CD14-positive monocyte (primary cell): ENCODE measurements at regions not wholly inside any gene's neighbourhood (a gene's known extent, or its start where the extent isn't known, plus 50 kb on each side); places are given as distances from the start of the nearest gene placed in this dataset.

ENCODE experiments used
- DNase-seq, 3 donors: peaks; one replicate each; pipeline ENCODE4 v3.0.0-alpha.2; 2011 to 2022
- H2AFZ ChIP-seq: 2 replicates; pipeline ENCODE4 v1.6.0; 2012; ENCODE audit warnings: mild to moderate bottlenecking, low read depth, low read length, inconsistent platforms; ENCODE audit not compliant: insufficient read depth, poor library complexity, severe bottlenecking
- H3K27ac ChIP-seq, 2 donors: 1 replicate in 1 of 2; 2 replicates in 1 of 2; pipeline ENCODE4 v1.5.1; 2012 to 2013; ENCODE audit warnings: low read length in 2 of 2, control low read depth in 1 of 2, inconsistent platforms in 1 of 2, low read depth in 1 of 2, mild to moderate bottlenecking in 1 of 2
- H3K27me3 ChIP-seq, 2 donors: one replicate each; pipeline versions ENCODE4 v1.6.0 to v1.6.1; 2011 to 2013; ENCODE audit warnings: low read length in 2 of 2; ENCODE audit not compliant: control insufficient read depth in 2 of 2, insufficient read depth in 2 of 2
- H3K36me3 ChIP-seq, 2 donors: replicated peaks in 1 of 2; 1 replicate in 1 of 2; 2 replicates in 1 of 2; pipeline versions ENCODE4 v1.5.1 to v1.6.1; 2012 to 2013; ENCODE audit warnings: low read length in 2 of 2, control low read depth in 1 of 2, inconsistent platforms in 1 of 2, mild to moderate bottlenecking in 1 of 2; ENCODE audit not compliant: insufficient read depth in 2 of 2, control insufficient read depth in 1 of 2
- H3K4me1 ChIP-seq, 2 donors: 1 replicate in 1 of 2; 2 replicates in 1 of 2; pipeline versions ENCODE4 v1.5.1 to v1.6.1; 2012 to 2013; ENCODE audit warnings: low read length in 2 of 2, control low read depth in 1 of 2, inconsistent platforms in 1 of 2, mild to moderate bottlenecking in 1 of 2, moderate library complexity in 1 of 2; ENCODE audit not compliant: insufficient read depth in 2 of 2, control insufficient read depth in 1 of 2
- H3K4me2 ChIP-seq: replicated peaks from 2 replicates; pipeline ENCODE3; 2012; ENCODE audit warnings: low read length, moderate library complexity, mild to moderate bottlenecking; ENCODE audit not compliant: poor library complexity, severe bottlenecking; ENCODE audit errors: extremely low read depth
- H3K4me3 ChIP-seq, 3 experiments: fragments of 200-600 bp in 1 of 3; sonication (generic) in 1 of 3; replicated peaks in 1 of 3; 1 replicate in 2 of 3; 2 replicates in 1 of 3; pipeline ENCODE4 v1.5.1; 2011 to 2013; ENCODE audit warnings: low read length in 3 of 3, mild to moderate bottlenecking in 3 of 3, control low read depth in 2 of 3, low read depth in 2 of 3, inconsistent platforms in 1 of 3, moderate library complexity in 1 of 3
- H3K79me2 ChIP-seq: 2 replicates; pipeline ENCODE4 v1.6.0; 2012; ENCODE audit warnings: mild to moderate bottlenecking, control low read depth, inconsistent platforms, low read length, moderate library complexity; ENCODE audit not compliant: insufficient read depth
- H3K9ac ChIP-seq: 2 replicates; pipeline ENCODE4 v1.6.0; 2017; ENCODE audit warnings: low read length, mild to moderate bottlenecking; ENCODE audit not compliant: insufficient read depth, poor library complexity, severe bottlenecking
- H3K9me3 ChIP-seq, 2 donors: replicated peaks in 1 of 2; 1 replicate in 1 of 2; 2 replicates in 1 of 2; pipeline versions ENCODE4 v1.5.1 to v1.6.1; 2012 to 2013; ENCODE audit warnings: low read length in 2 of 2, control low read depth in 1 of 2; ENCODE audit not compliant: control insufficient read depth in 1 of 2, insufficient read depth in 1 of 2
- H4K20me1 ChIP-seq: 2 replicates; pipeline ENCODE4 v1.6.0; 2012; ENCODE audit warnings: mild to moderate bottlenecking, low read length, control low read depth, moderate library complexity; ENCODE audit not compliant: insufficient read depth
- H3K27ac Mint-ChIP-seq, 7 donors: one replicate each; pipeline ENCODE4 v1.8.0; 2020; ENCODE audit warnings: mild to moderate bottlenecking in 7 of 7, mixed read lengths in 7 of 7, moderate library complexity in 6 of 7, inconsistent platforms in 2 of 7
- H3K27me3 Mint-ChIP-seq, 3 donors: one replicate each; pipeline ENCODE4 v1.8.0; 2021 to 2022; ENCODE audit warnings: low read depth in 3 of 3, mild to moderate bottlenecking in 3 of 3, mixed read lengths in 3 of 3, moderate library complexity in 3 of 3, inconsistent platforms in 1 of 3
- H3K36me3 Mint-ChIP-seq, 2 donors: one replicate each; pipeline ENCODE4 v1.8.0; 2020; ENCODE audit warnings: mixed read lengths in 2 of 2, inconsistent platforms in 1 of 2, mild to moderate bottlenecking in 1 of 2
- H3K4me1 Mint-ChIP-seq: one replicate; pipeline ENCODE4 v1.8.0; 2020; ENCODE audit warnings: mild to moderate bottlenecking, mixed read lengths
- H3K4me3 Mint-ChIP-seq, 2 donors: one replicate each; pipeline ENCODE4 v1.8.0; 2020; ENCODE audit warnings: mild to moderate bottlenecking in 2 of 2, mixed read lengths in 2 of 2, moderate library complexity in 1 of 2
- H3K9me3 Mint-ChIP-seq, 7 donors: one replicate each; pipeline ENCODE4 v1.8.0; 2020 to 2022; ENCODE audit warnings: mixed read lengths in 7 of 7, mild to moderate bottlenecking in 6 of 7, moderate library complexity in 6 of 7, inconsistent platforms in 2 of 7
- WGBS: methylation state at CpG from one replicate; pipeline ENCODE4 v1.1.5; 2013; ENCODE audit warnings: missing lambda C conversion rate; ENCODE audit not compliant: insufficient coverage; 5-methylcytosine and 5-hydroxymethylcytosine counted together
- intact Hi-C, 2 donors: fragments of 100-400 bp; cut with micrococcal nuclease; formaldehyde crosslinking; loops; one replicate each; pipeline versions ENCODE4 v1.15.0 to v1.15.1; 2023
- TF ChIP-seq, protein P1 (sequence below): fragments of 200-600 bp; IDR thresholded peaks from one replicate; pipeline ENCODE4 v1.8.0; 2022; ENCODE audit warnings: antibody characterized with exemption, mild to moderate bottlenecking

DNA sequence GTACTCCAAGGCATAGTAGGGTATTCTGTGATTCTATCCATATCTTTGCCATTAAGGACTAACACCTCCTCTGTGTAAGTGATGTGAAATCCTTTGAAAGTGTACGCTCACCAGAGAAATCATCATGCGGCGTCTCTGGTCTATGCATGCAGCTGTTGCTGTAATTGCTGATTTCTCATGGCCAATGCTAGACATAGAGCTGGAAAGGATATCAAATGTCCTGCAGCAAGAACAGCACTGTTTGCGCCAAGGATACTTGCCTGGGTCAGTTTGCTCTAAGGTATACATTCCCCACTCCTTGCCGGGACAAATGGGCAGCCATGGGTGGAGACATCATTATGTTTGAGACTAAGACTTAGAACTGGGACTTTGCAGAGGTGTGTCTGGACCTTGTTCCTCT lies 896.4 kb downstream of the BCL11B start:
- Mint-ChIP-seq H3K9me3 (peaks cover 2 to 11% (median 4%) of the 10 kb centered on the region in 7 donors), H3K27ac (no peak overlapping the region), H3K4me3 (no peak overlapping the region), H3K4me1 (no peaks in the 10 kb centered on the region), H3K36me3 (no peaks in the 10 kb centered on the region), H3K27me3 (no peaks in the 10 kb centered on the region)
- Histone ChIP-seq H3K4me1 (no peaks in the 10 kb centered on the region), H3K27me3 (no peaks in the 10 kb centered on the region), H3K79me2 (no peaks in the 10 kb centered on the region), H3K9ac (no peak overlapping the region), H3K9me3 (peaks cover 0 to 8% of the 10 kb centered on the region in 2 donors), H3K27ac (no peak overlapping the region), H3K4me3 (no peak overlapping the region), H4K20me1 (no peaks in the 10 kb centered on the region), H2AFZ (no peak overlapping the region), H3K4me2 (no peak overlapping the region), H3K36me3 (no peaks in the 10 kb centered on the region)
- 97% methylated on average over 3 of the region's 5 CpGs for WGBS
- DNase-seq, result no peak
- intact Hi-C loops, result no loop called here
- TF ChIP-seq, protein P1, sequence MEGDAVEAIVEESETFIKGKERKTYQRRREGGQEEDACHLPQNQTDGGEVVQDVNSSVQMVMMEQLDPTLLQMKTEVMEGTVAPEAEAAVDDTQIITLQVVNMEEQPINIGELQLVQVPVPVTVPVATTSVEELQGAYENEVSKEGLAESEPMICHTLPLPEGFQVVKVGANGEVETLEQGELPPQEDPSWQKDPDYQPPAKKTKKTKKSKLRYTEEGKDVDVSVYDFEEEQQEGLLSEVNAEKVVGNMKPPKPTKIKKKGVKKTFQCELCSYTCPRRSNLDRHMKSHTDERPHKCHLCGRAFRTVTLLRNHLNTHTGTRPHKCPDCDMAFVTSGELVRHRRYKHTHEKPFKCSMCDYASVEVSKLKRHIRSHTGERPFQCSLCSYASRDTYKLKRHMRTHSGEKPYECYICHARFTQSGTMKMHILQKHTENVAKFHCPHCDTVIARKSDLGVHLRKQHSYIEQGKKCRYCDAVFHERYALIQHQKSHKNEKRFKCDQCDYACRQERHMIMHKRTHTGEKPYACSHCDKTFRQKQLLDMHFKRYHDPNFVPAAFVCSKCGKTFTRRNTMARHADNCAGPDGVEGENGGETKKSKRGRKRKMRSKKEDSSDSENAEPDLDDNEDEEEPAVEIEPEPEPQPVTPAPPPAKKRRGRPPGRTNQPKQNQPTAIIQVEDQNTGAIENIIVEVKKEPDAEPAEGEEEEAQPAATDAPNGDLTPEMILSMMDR, result no peak

DNA sequence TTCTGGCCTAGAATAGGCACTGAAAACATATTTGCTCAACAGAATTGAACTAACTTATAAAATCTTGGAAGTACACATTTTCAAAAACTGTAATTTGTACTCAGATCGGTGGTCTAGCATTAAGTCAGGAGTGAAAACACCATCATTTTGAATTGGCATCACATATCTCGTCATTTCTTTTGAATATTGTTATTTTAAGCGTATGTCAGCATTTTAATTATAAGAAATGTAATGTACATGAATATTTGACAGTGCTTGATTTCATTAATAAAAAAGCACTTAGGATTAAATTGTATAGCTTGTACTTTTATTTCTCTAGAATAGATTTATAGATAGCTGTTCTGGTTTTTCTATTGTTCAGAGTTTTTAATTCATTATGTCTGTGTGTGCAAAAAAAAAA lies 892.2 kb downstream of the BCL11B start:
- Histone ChIP-seq H4K20me1 (no peaks in the 10 kb centered on the region), H3K36me3 (no peaks in the 10 kb centered on the region), H3K4me2 (no peak overlapping the region), H3K27ac (no peak overlapping the region), H3K4me1 (no peaks in the 10 kb centered on the region), H3K4me3 (no peak overlapping the region), H2AFZ (no peak overlapping the region), H3K79me2 (no peaks in the 10 kb centered on the region), H3K9me3 (peaks cover 0 to 20% of the 10 kb centered on the region in 2 donors), H3K27me3 (no peaks in the 10 kb centered on the region), H3K9ac (no peak overlapping the region)
- no peaks in the 10 kb centered on the region for H3K4me1 Mint-ChIP-seq
- peaks cover 0 to 13% (median 8%) of the 10 kb centered on the region in 7 donors for H3K9me3 Mint-ChIP-seq
- TF ChIP-seq, protein P1, result no peak
- peaks cover 0 to 2% (median 0%) of the 10 kb centered on the region in 3 donors for H3K27me3 Mint-ChIP-seq
- no peak for DNase-seq
- no peaks in the 10 kb centered on the region for H3K36me3 Mint-ChIP-seq
- H3K27ac Mint-ChIP-seq, result no peak overlapping the region
- no CpG with 5 or more reads among the region's 3 CpGs for WGBS
- intact Hi-C loops, result no loop called here
- no peak overlapping the region for H3K4me3 Mint-ChIP-seq
